ENCODE measurements at regions not wholly inside any gene's neighbourhood (a gene's known extent, or its start where the extent isn't known, plus 50 kb on each side); places are given as distances from the start of the nearest gene placed in this dataset.
"Not testable (repeated sequence)": the region's sequence is repeated elsewhere in the genome, so short reads cannot be mapped to it uniquely, and the experiment has no call there.

DNA sequence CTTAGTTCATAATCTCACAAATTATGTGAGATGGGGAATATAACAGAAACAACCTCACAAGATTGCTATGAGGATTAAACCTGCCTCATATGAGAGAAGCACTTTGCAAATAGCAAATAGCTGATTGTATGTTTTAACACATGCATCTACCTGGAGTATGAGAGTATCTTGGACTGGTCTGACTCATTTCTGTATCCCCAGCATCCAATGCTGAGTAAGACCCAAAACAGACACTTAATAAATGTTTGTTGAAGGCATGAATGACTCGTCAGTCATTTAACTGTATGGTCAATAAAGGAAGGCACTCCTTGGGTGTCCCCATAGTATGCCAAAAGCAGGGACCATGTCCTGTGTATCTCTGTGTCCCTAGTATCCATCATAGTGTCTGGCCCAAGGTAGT is 350.9 kb upstream of the F9 start:
- TF ChIP-seq, protein P1, sequence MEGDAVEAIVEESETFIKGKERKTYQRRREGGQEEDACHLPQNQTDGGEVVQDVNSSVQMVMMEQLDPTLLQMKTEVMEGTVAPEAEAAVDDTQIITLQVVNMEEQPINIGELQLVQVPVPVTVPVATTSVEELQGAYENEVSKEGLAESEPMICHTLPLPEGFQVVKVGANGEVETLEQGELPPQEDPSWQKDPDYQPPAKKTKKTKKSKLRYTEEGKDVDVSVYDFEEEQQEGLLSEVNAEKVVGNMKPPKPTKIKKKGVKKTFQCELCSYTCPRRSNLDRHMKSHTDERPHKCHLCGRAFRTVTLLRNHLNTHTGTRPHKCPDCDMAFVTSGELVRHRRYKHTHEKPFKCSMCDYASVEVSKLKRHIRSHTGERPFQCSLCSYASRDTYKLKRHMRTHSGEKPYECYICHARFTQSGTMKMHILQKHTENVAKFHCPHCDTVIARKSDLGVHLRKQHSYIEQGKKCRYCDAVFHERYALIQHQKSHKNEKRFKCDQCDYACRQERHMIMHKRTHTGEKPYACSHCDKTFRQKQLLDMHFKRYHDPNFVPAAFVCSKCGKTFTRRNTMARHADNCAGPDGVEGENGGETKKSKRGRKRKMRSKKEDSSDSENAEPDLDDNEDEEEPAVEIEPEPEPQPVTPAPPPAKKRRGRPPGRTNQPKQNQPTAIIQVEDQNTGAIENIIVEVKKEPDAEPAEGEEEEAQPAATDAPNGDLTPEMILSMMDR (IDR thresholded peaks at IDR 0.05; ENCODE audit: insufficient read depth, missing control alignments): no peak
- no peak for DNase-seq (ENCODE audit: insufficient read length, low spot score)
- FAIRE-seq: no peak

DNA sequence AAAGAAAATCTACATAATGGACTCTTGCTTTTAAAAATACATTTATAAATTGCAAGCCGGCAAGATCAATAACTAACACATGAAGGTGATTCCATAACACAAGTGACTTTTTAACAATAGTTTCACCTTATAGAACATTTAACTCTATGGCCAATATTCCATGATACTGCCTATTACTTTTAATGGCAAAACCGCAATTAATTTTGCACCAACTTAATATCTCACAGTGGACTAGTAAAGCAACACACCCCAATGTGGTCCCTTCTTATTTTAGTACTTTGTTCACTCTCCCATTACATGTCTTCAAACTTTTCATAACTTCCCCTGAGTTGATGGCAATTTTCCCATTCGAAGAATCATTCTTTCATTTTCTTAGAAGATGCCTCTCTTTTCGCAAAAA is 351.6 kb upstream of the F9 start:
- DNase-seq (ENCODE audit: insufficient read length, low spot score) (no peak), FAIRE-seq (no peak)
- TF ChIP-seq, protein P1 (IDR thresholded peaks at IDR 0.05; ENCODE audit: insufficient read depth, missing control alignments): no peak

DNA sequence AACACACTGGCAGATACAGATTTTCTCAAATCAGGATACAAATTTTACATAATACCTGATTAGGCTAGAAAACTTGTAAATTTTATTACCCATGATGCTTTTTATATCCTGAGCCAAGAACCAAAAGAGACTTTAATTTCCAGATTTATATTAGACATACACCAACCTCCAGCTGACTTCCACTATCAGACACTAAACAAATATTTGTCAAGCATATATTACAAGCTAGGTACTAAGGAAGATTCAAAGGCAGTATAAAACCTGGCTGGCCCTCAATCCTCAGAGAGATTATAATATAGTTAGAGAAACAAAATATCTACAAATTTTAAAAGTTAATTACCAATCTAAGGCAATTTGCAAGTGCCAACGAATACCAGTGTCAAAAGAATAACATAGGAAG is 357.8 kb upstream of the F9 start:
- TF ChIP-seq, protein P1 (IDR thresholded peaks at IDR 0.05; ENCODE audit: insufficient read depth, missing control alignments): no peak
- FAIRE-seq (no peak), DNase-seq (ENCODE audit: insufficient read length, low spot score) (no peak)

DNA sequence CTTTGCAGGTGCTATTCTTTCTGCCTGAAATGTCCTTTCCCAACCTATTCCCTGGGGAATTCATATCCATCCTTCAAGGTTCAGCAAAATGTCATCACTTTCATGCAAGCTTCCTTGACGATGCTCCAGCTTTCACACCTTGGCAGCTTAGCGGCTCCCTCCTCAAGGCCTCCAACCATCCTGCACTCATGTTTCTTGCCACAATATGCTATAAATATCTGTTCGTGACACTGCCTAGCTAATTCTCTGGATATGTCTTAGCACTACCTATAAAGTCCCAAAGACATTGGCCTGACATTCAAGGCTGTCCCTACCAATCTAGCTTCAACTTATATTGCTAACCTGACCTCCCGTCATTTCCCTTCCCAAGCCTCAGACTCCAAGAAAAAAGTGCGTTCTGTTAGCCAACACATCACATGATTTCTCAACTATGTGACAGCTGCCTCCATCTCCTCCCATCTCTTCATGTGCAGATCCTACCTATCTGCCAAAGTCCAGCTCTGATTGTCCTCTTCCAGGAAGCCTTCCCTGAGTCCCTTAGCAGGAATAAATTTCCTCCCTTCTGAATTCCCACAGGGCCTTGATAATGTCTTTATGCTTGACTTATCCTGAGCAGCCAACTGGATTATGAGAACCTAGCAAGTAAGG is 359.9 kb upstream of the F9 start:
- FAIRE-seq: no peak
- no peak for DNase-seq (ENCODE audit: insufficient read length, low spot score)
- TF ChIP-seq, protein P1 (IDR thresholded peaks at IDR 0.05; ENCODE audit: insufficient read depth, missing control alignments): no peak

DNA sequence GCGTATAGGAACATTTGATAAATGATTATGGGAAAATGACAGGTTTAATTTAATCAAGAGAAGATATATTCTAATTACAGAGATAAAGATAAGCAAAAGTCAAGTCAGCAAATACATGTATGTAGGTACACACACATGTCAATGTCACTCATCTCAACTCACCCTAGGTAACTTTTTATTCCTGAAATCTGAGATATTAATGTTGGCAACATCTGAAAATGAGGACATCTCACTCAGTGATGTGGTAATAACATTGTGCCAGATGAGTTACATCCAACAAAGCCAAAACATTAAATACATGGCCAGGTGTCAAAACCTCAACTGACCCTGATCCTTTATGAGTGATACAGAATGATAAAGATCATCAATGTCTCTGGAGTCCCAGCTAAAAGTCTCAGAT is 363.3 kb upstream of the F9 start:
- no peak for FAIRE-seq
- TF ChIP-seq, protein P1 (IDR thresholded peaks at IDR 0.05; ENCODE audit: insufficient read depth, missing control alignments): no peak
- DNase-seq (ENCODE audit: insufficient read length, low spot score): no peak

DNA sequence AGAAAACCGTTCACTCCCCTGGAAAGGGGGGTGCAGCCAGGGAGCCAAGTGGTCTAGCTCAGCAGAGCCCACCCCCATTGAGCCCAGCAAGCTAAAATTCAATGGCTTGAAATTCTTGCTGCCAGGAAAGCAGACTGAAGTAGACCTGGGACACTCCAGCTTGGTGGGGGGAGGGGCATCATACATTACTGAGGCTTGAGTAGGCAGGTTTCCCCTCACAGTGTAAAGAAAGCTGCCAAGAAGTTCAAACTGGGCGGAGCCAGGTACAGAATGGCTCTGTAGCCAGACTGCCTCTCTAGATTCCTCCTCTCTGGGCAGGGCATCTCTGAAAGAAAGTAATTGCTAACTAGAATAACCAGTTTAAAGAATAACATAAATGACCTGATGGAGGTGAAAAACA is 372.3 kb upstream of the F9 start:
- DNase-seq (ENCODE audit: insufficient read length, low spot score) (no peak), FAIRE-seq (no peak)
- TF ChIP-seq, protein P1 (IDR thresholded peaks at IDR 0.05; ENCODE audit: insufficient read depth, missing control alignments): no peak

DNA sequence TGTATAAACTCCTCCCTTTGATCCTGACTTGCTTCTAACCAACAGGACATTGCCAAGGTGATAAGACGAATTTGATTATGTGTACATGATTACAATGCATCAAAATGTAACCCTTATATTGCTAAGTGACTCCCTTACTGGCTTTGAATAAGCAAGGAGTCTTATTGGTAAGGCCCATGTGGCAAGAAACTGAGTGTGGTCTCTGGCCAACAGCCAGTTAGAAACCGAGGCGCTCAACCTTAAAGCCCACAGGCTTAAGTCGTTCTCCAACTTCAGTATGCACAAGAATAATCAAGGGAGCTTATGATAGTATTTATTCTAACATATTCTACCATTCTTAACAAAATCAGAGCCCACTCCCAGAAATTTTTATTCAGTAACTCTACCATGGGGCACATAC is 374.2 kb upstream of the F9 start:
- no peak for FAIRE-seq
- DNase-seq (ENCODE audit: insufficient read length, low spot score): no peak
- TF ChIP-seq, protein P1 (IDR thresholded peaks at IDR 0.05; ENCODE audit: insufficient read depth, missing control alignments): no peak

DNA sequence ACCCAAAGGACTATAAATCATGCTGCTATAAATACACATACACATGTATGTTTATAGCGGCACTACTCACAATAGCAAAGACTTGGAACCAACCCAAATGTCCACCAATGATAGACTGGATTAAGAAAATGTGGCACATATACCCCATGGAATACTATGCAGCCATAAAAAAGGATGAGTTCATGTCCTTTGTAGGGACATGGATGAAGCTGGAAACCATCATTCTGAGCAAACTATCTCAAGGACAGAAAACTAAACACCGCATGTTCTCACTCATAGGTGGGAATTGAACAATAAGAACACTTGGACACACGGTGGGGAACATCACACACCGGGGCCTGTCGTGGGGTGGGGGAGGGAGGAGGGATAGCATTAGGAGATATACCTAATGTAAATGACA is 383.9 kb upstream of the F9 start:
- not testable (repeated sequence) for FAIRE-seq; DNase-seq (ENCODE audit: insufficient read length, low spot score)

Data from D721Med (cell line).